RWPE1 (cell line): ENCODE measurements at regions not wholly inside any gene's neighbourhood (a gene's known extent, or its start where the extent isn't known, plus 50 kb on each side); places are given as distances from the start of the nearest gene placed in this dataset.

Experiments used
- CTCF ChIA-PET: fragments of 350-600 bp; sonication (Branson Sonifier 250); formaldehyde crosslinking; extraction: SDS; loops from one replicate; lab custom pipeline; 2021; lab: Yijun Ruan, JAX
- POLR2A ChIA-PET: fragments of 400-600 bp; formaldehyde crosslinking; extraction: SDS; loops from one replicate; lab custom pipeline; 2020; ENCODE audit warnings: antibody characterized with exemption; ENCODE audit not compliant: low non-redundant PET; lab: Yijun Ruan, JAX
- DNase-seq: peaks from one replicate; pipeline ENCODE4 v3.0.0; 2012; ENCODE audit warnings: low spot score
- H3K27ac ChIP-seq: fragments of 450-650 bp; 2 replicates; pipeline ENCODE4 v1.5.1; 2017
- TF ChIP-seq, protein P1 (sequence below): fragments of 450-650 bp; conservative IDR thresholded peaks from 2 replicates; pipeline ENCODE4 v1.5.1; 2017; ENCODE audit warnings: low read depth, mild to moderate bottlenecking

GRCh38 chr1:4366091-4366490, 288.3 kb upstream of the AJAP1 start:
- TF ChIP-seq, protein P1, sequence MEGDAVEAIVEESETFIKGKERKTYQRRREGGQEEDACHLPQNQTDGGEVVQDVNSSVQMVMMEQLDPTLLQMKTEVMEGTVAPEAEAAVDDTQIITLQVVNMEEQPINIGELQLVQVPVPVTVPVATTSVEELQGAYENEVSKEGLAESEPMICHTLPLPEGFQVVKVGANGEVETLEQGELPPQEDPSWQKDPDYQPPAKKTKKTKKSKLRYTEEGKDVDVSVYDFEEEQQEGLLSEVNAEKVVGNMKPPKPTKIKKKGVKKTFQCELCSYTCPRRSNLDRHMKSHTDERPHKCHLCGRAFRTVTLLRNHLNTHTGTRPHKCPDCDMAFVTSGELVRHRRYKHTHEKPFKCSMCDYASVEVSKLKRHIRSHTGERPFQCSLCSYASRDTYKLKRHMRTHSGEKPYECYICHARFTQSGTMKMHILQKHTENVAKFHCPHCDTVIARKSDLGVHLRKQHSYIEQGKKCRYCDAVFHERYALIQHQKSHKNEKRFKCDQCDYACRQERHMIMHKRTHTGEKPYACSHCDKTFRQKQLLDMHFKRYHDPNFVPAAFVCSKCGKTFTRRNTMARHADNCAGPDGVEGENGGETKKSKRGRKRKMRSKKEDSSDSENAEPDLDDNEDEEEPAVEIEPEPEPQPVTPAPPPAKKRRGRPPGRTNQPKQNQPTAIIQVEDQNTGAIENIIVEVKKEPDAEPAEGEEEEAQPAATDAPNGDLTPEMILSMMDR = no peak
- CTCF ChIA-PET = no interaction called here
- H3K27ac ChIP-seq = no peak overlapping the region
- POLR2A ChIA-PET = no interaction called here
- no peak for DNase-seq

DNA sequence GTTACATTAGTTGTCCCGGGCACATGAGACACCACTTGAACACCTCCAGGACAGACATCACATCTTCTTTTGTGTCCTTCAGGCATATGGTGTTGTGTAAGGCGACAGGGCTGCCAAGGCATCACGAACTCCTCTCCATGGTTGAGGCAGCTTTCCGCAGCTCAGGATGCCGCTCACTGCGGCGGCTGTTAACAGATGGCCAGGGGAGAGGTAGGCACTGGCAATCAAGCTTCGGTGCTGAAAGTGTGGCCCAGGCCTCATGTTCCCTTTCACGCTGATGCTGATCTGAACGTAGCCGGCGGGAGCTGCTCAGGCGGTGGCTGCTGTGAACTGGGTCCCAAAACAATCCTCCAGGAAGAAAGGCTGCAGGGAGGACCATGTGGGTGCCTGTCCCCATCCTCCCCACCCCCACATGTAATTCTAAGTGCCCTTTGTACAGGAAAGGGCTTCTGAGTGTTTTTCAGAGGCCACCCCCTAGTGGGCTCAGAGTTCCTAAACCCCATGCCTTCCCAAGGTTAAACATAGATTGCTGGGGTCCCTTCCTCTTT, 287.1 kb upstream of the AJAP1 start:
- ChIA-PET CTCF (no interaction called here), POLR2A (no interaction called here)
- no peak for DNase-seq
- no peak overlapping the region for H3K27ac ChIP-seq
- TF ChIP-seq, protein P1 = no peak

GRCh38 chr1:4369335-4369734, 285.1 kb upstream of the AJAP1 start:
- TF ChIP-seq, protein P1 = no peak
- ChIA-PET CTCF (no interaction called here), POLR2A (no interaction called here)
- no peak for DNase-seq
- no peak overlapping the region for H3K27ac ChIP-seq

GRCh38 chr1:4371849-4372248, 282.6 kb upstream of the AJAP1 start:
- POLR2A ChIA-PET = no interaction called here
- no peak for DNase-seq
- no peak overlapping the region for H3K27ac ChIP-seq
- CTCF ChIA-PET = no interaction called here
- TF ChIP-seq, protein P1 = no peak

DNA sequence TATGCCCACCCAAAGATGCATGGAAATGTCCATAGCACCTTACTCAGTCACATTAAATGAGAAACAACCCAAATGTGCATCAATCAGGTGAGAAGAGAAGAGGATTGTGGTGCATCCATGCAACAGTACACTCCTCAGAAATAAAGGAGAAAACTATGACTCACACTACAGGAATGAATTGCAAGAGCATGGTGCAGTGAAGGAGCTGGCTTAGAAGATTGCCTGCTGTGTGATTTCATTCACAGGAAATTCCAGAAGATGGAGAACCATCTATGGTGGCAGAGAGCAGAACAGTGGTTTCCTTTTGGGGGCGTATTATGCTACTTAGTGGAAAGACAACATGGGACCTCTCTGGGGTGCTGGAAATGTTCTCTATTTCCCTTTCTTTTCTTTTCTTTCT, 278.6 kb upstream of the AJAP1 start:
- TF ChIP-seq, protein P1 = no peak
- POLR2A ChIA-PET = no interaction called here
- H3K27ac ChIP-seq = no peak overlapping the region
- peak; percentile 8 for DNase-seq
- CTCF ChIA-PET = no interaction called here

DNA sequence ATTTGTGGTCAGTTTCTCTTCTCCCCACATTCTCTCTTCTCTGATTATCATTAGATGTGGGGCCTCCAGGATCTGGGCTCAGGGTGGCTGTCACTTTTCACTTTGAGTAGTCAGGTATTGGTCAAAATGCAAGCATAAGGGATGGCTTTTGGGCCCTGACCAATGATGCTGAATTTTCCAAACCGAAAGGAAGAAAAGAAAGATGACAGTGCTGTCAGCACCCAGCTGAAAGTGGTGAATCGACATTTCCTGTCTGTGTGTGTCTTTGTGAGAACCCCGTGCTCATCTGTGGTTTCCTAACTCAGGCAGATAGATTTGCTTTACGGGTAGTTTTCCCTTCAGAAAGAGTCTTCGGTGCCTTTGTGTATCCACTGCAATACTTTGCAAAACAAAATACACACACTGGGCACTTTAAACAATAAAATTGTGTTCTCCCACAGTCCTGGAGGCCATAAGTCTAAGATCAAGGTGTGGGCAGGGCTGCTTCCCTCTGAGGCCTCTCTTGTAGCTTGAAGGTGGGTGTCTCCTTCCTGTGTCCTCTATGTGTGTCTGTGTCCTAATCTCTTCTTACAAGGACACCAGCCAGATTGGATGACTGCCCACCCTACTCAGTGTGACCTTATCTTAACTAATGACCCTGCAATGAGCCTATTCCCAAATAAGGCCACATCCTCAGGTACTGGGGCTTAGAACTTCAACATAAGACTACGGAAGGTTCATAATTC, 274.8 kb upstream of the AJAP1 start:
- no peak overlapping the region for H3K27ac ChIP-seq
- DNase-seq = no peak
- TF ChIP-seq, protein P1 = no peak
- ChIA-PET CTCF (no interaction called here), POLR2A (no interaction called here)
